Keratinocyte (primary cell): ENCODE measurements at regions not wholly inside any gene's neighbourhood (a gene's known extent, or its start where the extent isn't known, plus 50 kb on each side); places are given as distances from the start of the nearest gene placed in this dataset.

ENCODE experiments used
- DNase-seq: peaks from one replicate; pipeline ENCODE4 v3.0.0-alpha.2; 2011; ENCODE audit warnings: low read depth, missing footprints, low spot score
- FAIRE-seq: peaks from 2 replicates; lab custom pipeline; 2011; peaks lifted over from hg19 to GRCh38; lab: Jason Lieb, UNC
- H2AFZ ChIP-seq: 2 replicates; pipeline ENCODE4 v1.6.0; 2012; ENCODE audit warnings: low read length, control low read depth, inconsistent platforms; ENCODE audit not compliant: control insufficient read depth
- H3K27ac ChIP-seq: 2 replicates; pipeline ENCODE4 v1.5.1; 2011; ENCODE audit warnings: low read length; ENCODE audit not compliant: control insufficient read depth, insufficient read depth
- H3K27me3 ChIP-seq: 3 replicates; pipeline ENCODE4 v1.6.0; 2011; ENCODE audit warnings: low read length; ENCODE audit not compliant: control insufficient read depth, insufficient read depth; ENCODE audit errors: extremely low read depth
- H3K36me3 ChIP-seq, 2 experiments: 2 replicates in 1 of 2; 3 replicates in 1 of 2; pipeline ENCODE4 v1.5.1; 2011; ENCODE audit warnings: low read length in 2 of 2, mild to moderate bottlenecking in 1 of 2; ENCODE audit not compliant: control insufficient read depth in 2 of 2, insufficient read depth in 2 of 2; ENCODE audit errors: extremely low read depth in 1 of 2
- H3K4me1 ChIP-seq: 3 replicates; pipeline ENCODE4 v1.5.1; 2011; ENCODE audit warnings: low read length; ENCODE audit not compliant: control insufficient read depth, insufficient read depth; ENCODE audit errors: extremely low read depth
- H3K4me2 ChIP-seq: 3 replicates; pipeline ENCODE4 v1.6.0; 2011; ENCODE audit warnings: low read depth, low read length; ENCODE audit not compliant: control insufficient read depth, insufficient read depth; ENCODE audit errors: extremely low read depth
- H3K4me3 ChIP-seq, 3 experiments: fragments of 200-600 bp in 1 of 3; sonication (generic) in 1 of 3; 2 replicates in 2 of 3; 3 replicates in 1 of 3; pipeline ENCODE4 v1.5.1; 2011 to 2016; ENCODE audit warnings: low read length in 3 of 3, mild to moderate bottlenecking in 3 of 3, control low read depth in 2 of 3, inconsistent platforms in 1 of 3, low read depth in 1 of 3, mixed read lengths in 1 of 3, mixed run types in 1 of 3, moderate library complexity in 1 of 3; ENCODE audit not compliant: control insufficient read depth in 2 of 3, insufficient read depth in 2 of 3; ENCODE audit errors: extremely low read depth in 1 of 3
- H3K79me2 ChIP-seq: 2 replicates; pipeline ENCODE4 v1.6.0; 2012; ENCODE audit warnings: low read length; ENCODE audit not compliant: control insufficient read depth, insufficient read depth
- H3K9ac ChIP-seq: 3 replicates; pipeline ENCODE4 v1.6.0; 2011; ENCODE audit warnings: low read length; ENCODE audit not compliant: control insufficient read depth, insufficient read depth; ENCODE audit errors: extremely low read depth
- H3K9me1 ChIP-seq: 3 replicates; pipeline ENCODE4 v1.6.0; 2011; ENCODE audit warnings: low read length; ENCODE audit not compliant: control insufficient read depth, insufficient read depth; ENCODE audit errors: extremely low read depth
- H3K9me3 ChIP-seq: 2 replicates; pipeline ENCODE4 v1.5.1; 2012; ENCODE audit warnings: low read depth, low read length; ENCODE audit not compliant: control insufficient read depth
- H4K20me1 ChIP-seq: 3 replicates; pipeline ENCODE4 v1.6.0; 2011; ENCODE audit warnings: low read length; ENCODE audit not compliant: control insufficient read depth, insufficient read depth; ENCODE audit errors: extremely low read depth
- CTCF ChIP-seq, 3 experiments: IDR thresholded peaks in 1 of 3; conservative IDR thresholded peaks in 1 of 3; optimal IDR thresholded peaks in 1 of 3; 2 replicates in 2 of 3; 3 replicates in 1 of 3; pipeline versions ENCODE3 to v1.5.1; 2011; ENCODE audit warnings: low read length in 3 of 3, mild to moderate bottlenecking in 3 of 3, moderate library complexity in 2 of 3, control low read depth in 1 of 3, inconsistent platforms in 1 of 3; ENCODE audit not compliant: insufficient read depth in 2 of 3; ENCODE audit errors: extremely low read depth in 1 of 3
- EZH2 ChIP-seq: IDR thresholded peaks from one replicate; pipeline ENCODE4 v1.6.1; 2012; ENCODE audit warnings: inconsistent platforms, mild to moderate bottlenecking, low read length, moderate library complexity
- dilution Hi-C: fragments of 300-500 bp; cut with MboI; formaldehyde crosslinking; loops from one replicate; pipeline ENCODE4 v1.7.0; 2020; ENCODE audit warnings: low sequenced_read_pairs; ENCODE audit not compliant: extremely low pct_ligation_motif_present

- no peaks in the 10 kb centered on the region for H3K79me2 ChIP-seq
- no peak for DNase-seq
- no peak overlapping the region for H3K4me3 ChIP-seq
- no peak overlapping the region for H3K9ac ChIP-seq
- FAIRE-seq = no peak
- no peaks in the 10 kb centered on the region for H4K20me1 ChIP-seq
- H3K9me3 ChIP-seq = no peaks in the 10 kb centered on the region
- no peaks in the 10 kb centered on the region for H3K4me1 ChIP-seq
- dilution Hi-C loops = no loop called here
- no peaks in the 10 kb centered on the region for H3K9me1 ChIP-seq
- H3K27ac ChIP-seq = no peak overlapping the region
- H2AFZ ChIP-seq = no peak overlapping the region
- no peak for TF ChIP-seq CTCF (optimal IDR thresholded peaks at IDR 0.05 in 1 of 3, IDR thresholded peaks at IDR 0.05 in 1 of 3, conservative IDR thresholded peaks at IDR 0.05 in 1 of 3; ENCODE audit: extremely low read depth in 1 of 3, insufficient read depth in 2 of 3, low read length in 3 of 3)
- TF ChIP-seq EZH2 = no peak
- H3K36me3 ChIP-seq = no peaks in the 10 kb centered on the region
- H3K4me2 ChIP-seq = no peak overlapping the region
- H3K27me3 ChIP-seq = peaks cover 9% of the 10 kb centered on the region
These were observed 92.0 kb upstream of the LINGO1 start for GRCh38 chr15:77724715-77725114.

GRCh38 chr15:77723756-77724155 lies 91.0 kb upstream of the LINGO1 start:
- H3K79me2 ChIP-seq = no peaks in the 10 kb centered on the region
- H3K4me1 ChIP-seq = no peaks in the 10 kb centered on the region
- H4K20me1 ChIP-seq = no peaks in the 10 kb centered on the region
- H3K27me3 ChIP-seq = peaks cover 5% of the 10 kb centered on the region
- FAIRE-seq (no peak), DNase-seq (no peak)
- dilution Hi-C loops = no loop called here
- H3K9me1 ChIP-seq = no peaks in the 10 kb centered on the region
- no peaks in the 10 kb centered on the region for H3K9me3 ChIP-seq
- no peak overlapping the region for H3K9ac ChIP-seq
- no peaks in the 10 kb centered on the region for H3K36me3 ChIP-seq
- no peak for TF ChIP-seq CTCF (optimal IDR thresholded peaks at IDR 0.05 in 1 of 3, IDR thresholded peaks at IDR 0.05 in 1 of 3, conservative IDR thresholded peaks at IDR 0.05 in 1 of 3; ENCODE audit: extremely low read depth in 1 of 3, insufficient read depth in 2 of 3, low read length in 3 of 3)
- TF ChIP-seq EZH2 = no peak
- no peak overlapping the region for H3K4me3 ChIP-seq
- H2AFZ ChIP-seq = no peak overlapping the region
- no peak overlapping the region for H3K27ac ChIP-seq
- H3K4me2 ChIP-seq = no peak overlapping the region
